ENCODE measurements at regions not wholly inside any gene's neighbourhood (a gene's known extent, or its start where the extent isn't known, plus 50 kb on each side); places are given as distances from the start of the nearest gene placed in this dataset.

DNA sequence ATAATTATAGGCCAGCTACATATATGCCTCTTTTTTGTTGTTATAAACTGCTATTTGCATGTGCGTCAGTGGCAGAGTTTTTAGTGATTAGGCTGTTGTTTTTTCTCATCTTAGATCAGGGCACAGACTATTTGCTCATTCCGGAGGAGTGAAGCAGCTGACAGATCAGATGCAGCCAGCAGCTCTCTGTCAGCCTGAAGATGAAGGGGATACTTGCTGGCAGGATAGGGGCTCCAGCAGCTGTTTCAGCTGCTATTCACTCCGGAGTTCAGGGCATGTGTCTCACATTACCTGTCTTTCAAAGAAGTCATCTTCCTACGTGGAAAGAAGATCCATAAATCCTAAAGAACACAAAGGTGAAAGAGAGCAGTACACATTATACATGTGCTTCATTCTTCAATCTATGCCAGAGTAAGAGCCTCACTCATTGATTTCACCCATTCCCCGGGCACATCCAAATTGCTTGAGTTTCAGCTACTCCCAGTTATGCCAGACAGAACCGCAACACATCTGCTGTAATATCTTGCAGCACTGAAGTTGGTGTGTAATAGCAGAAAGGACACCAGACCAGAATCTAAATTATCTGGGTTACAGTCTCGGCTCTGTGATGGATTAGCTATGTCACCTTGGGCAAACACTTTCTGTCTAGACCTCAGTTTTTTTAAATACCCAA is 182.8 kb upstream of the CHRM2 start:
- no peak for TF ChIP-seq EP300 (IDR thresholded peaks at IDR 0.05)
- no peak for TF ChIP-seq POLR2AphosphoS5 (IDR thresholded peaks at IDR 0.05)
- TF ChIP-seq POLR2A (IDR thresholded peaks at IDR 0.05), result no peak
- TF ChIP-seq CTCF (IDR thresholded peaks at IDR 0.05), result no peak
- WGBS, 2 donors, result 47 to 62% methylated on average over 7 of the region's 7 CpGs
- intact Hi-C loops (cut with DNase I), result no loop called here
- no peak overlapping the region for H3K27ac ChIP-seq
- DNase-seq, result no peak
- H3K4me1 ChIP-seq, result peaks cover 0 to 16% (median 9%) of the 10 kb centered on the region in 4 donors
- H3K36me3 ChIP-seq, result no peaks in the 10 kb centered on the region
- H3K4me3 ChIP-seq, result no peak overlapping the region
- no peaks in the 10 kb centered on the region for H3K9me3 ChIP-seq
- no peaks in the 10 kb centered on the region for H3K27me3 ChIP-seq

- no peaks in the 10 kb centered on the region for H3K36me3 ChIP-seq
- H3K4me1 ChIP-seq, result no peaks in the 10 kb centered on the region
- no peak for DNase-seq
- WGBS, 2 donors, result 73% methylated on average over 9 of the region's 9 CpGs
- no peak overlapping the region for H3K27ac ChIP-seq
- no peaks in the 10 kb centered on the region for H3K27me3 ChIP-seq
- no peak overlapping the region for H3K4me3 ChIP-seq
- H3K9me3 ChIP-seq, result peaks cover 0 to 4% (median 0%) of the 10 kb centered on the region in 4 donors
- TF ChIP-seq EP300 (IDR thresholded peaks at IDR 0.05) (no peak), POLR2AphosphoS5 (IDR thresholded peaks at IDR 0.05) (no peak), POLR2A (IDR thresholded peaks at IDR 0.05) (no peak), CTCF (IDR thresholded peaks at IDR 0.05) (no peak)
- intact Hi-C loops (cut with DNase I), result no loop called here
Observed at GRCh38 chr7:136677471-136678365, 190.7 kb upstream of the CHRM2 start.

- intact Hi-C loops (cut with DNase I), result no loop called here
- TF ChIP-seq POLR2AphosphoS5 (IDR thresholded peaks at IDR 0.05) (no peak), POLR2A (IDR thresholded peaks at IDR 0.05) (no peak), CTCF (IDR thresholded peaks at IDR 0.05) (no peak), EP300 (IDR thresholded peaks at IDR 0.05) (no peak)
- H3K4me3 ChIP-seq, result no peak overlapping the region
- H3K27me3 ChIP-seq, result no peaks in the 10 kb centered on the region
- DNase-seq, result no peak
- no peak overlapping the region for H3K27ac ChIP-seq
- H3K36me3 ChIP-seq, result no peaks in the 10 kb centered on the region
- H3K4me1 ChIP-seq, result peaks cover 0 to 13% (median 3%) of the 10 kb centered on the region in 4 donors
- 20 to 58% methylated on average over 1 of the region's 1 CpG for WGBS, 2 donors
- peaks cover 0 to 6% (median 0%) of the 10 kb centered on the region in 4 donors for H3K9me3 ChIP-seq
Observed at GRCh38 chr7:136667584-136667983, 200.9 kb upstream of the CHRM2 start.

DNA sequence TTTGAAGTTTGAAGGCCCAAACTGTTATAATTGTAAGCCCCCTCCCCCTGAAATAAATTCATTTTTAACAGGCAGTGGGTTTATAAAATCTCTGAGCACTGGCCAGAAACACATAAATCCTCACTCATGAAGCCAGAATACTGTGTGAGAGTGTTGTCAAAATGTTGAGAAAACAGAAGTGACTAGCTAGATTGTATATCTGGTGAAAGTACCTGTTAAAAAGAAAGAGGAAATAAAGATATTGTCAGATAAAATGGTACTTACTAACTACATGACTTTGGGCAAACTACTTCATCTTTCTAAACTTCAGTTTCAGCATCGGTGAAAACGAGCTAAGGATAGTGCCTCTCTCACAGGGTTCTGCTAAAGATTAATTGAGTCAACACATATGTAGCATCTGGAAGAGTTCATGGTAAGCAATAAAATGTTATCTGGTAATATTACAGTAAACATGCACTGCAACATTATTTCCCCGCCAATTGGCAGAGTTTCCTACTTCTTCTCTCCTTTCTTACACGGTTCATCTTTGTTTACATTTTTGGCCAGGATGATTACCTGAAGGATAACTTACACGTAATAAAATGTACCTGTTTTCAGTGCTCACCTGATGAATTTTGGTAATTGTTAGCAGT is 202.5 kb upstream of the CHRM2 start:
- no peak overlapping the region for H3K4me3 ChIP-seq
- H3K27ac ChIP-seq, result peak overlapping the region in 1 of 4 donors; percentile 24
- no peaks in the 10 kb centered on the region for H3K27me3 ChIP-seq
- no peak for TF ChIP-seq CTCF (IDR thresholded peaks at IDR 0.05)
- no peak for TF ChIP-seq EP300 (IDR thresholded peaks at IDR 0.05)
- TF ChIP-seq POLR2A (IDR thresholded peaks at IDR 0.05), result no peak
- no peak for TF ChIP-seq POLR2AphosphoS5 (IDR thresholded peaks at IDR 0.05)
- H3K9me3 ChIP-seq, result peaks cover 0 to 3% (median 0%) of the 10 kb centered on the region in 4 donors
- intact Hi-C loops (cut with DNase I), result no loop called here
- no peak for DNase-seq
- H3K36me3 ChIP-seq, result no peaks in the 10 kb centered on the region
- peaks cover 0 to 13% (median 3%) of the 10 kb centered on the region in 4 donors for H3K4me1 ChIP-seq
- 41 to 52% methylated on average over 5 of the region's 5 CpGs for WGBS, 2 donors

Data from sigmoid colon (tissue), 6 donors.